GOT3 (cell line): ENCODE measurements at regions not wholly inside any gene's neighbourhood (a gene's known extent, or its start where the extent isn't known, plus 50 kb on each side); places are given as distances from the start of the nearest gene placed in this dataset.
"Not testable (repeated sequence)": the region's sequence is repeated elsewhere in the genome, so short reads cannot be mapped to it uniquely, and the experiment has no call there.

Experiments used
- DNase-seq: peaks from one replicate; lab custom pipeline; 2025; ENCODE audit warnings: mixed read lengths; lab: John Stamatoyannopoulos, UW

DNA sequence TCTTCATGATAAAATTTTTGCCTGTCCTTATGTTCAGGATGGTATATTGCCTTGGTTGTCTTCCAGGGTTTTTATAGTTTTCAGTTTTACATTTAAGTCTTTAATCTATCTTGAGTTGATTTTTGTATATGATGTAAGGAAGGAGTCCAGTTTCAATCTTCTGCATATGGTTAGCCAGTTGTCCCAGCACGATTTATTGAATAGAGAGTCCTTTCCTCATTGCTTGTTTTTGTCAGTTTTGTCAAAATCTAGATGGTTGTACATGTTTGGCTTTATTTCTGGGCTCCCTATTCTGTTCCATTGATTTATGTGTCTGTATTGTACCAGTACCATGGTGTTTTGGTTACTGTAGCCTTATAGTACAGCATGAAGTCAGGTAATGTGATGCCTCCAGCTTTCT, 91.6 kb upstream of the FAM98A start:
- not testable (repeated sequence) for DNase-seq

DNA sequence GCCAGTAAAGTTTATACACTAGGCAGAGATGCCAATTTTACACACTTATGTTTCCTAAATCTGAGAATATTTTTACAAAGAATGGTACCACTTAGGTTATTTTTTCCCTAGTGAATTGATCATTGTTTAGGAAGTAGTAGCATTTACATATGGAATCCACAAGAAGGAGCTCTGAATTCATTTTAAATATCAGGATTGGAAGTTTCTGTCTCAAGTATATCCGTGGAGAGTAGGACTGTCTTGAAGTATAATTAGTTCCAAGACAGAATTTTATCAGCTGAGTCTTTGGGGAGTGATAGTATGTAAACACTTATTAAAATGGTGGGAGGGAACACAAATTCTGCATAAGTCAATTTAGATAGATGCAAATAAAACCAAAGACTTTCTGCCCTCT, 82.3 kb upstream of the FAM98A start:
- no peak for DNase-seq

DNA sequence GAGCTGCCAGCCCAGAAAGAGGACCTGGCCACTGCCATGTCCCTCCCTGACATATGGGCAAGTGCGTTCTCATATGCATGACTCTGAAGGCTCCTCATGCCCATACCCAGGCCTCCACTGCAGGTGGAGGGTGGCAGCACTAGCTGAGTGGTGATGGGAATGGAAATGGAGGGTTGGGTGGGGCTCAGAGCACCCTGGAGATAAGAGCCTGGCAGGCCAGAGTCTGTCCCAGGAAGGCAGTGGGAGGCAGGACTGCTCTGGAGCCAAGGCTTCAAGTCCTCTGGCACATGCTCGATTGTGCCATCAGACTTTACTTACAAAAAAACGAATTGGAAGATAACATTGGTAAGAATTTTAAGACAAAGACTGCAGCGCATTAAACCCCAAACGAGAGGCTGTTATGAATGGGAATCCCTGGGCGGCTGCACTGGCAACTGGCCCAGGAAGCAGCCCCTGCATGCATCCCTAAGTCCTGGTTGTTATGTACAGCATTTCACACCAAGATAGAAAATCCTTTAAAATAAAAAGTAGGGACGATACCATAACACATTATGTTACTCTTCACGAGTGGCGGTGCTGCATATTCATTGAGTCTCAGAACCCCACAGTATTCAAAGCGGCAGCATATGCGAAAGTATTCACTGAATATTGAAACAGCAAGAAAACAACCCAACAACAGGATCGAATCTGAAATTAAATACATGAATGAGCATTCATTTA, 81.7 kb upstream of the FAM98A start:
- no peak for DNase-seq

GRCh38 chr2:33678436-33678835, 79.3 kb upstream of the FAM98A start:
- DNase-seq, result no peak

GRCh38 chr2:33673937-33674336, 74.8 kb upstream of the FAM98A start:
- no peak for DNase-seq

DNA sequence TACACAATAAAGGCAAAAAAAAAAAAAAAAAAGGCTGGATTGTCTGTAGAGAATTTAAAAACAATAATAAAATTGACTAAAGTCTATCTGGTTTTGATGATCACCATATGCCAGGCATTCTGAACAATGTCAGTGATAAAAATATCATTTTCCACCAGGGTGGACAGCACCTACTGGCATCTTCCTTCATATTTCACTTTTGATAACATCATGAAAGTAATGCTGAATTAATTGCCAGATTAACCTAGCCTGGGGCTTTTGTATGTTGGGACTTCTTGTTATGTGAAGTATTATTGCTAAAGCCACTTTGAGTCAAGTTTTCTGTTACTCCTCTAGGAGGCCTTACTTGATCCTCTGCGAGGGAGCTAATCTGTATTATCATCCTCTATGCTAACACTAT, 73.8 kb upstream of the FAM98A start:
- DNase-seq, result no peak

DNA sequence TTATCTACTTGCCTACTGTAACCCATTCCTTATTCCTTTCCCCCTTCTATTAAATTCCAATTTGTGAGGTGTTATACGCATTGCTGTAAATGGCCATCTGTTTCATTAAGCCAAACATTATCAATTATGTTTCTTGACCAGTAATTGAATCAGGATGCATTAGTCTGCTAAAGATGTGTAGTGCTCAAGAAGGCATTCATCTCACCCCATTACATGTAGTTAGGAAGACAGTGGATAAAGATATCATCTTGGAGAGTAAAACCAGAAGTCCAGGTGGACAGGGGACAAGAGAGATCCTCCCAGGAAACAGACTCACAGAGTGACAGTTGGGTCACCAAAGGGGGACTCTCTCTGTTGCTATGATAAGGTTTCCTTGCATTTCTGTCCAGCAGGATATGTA, 73.3 kb upstream of the FAM98A start:
- DNase-seq, result no peak

DNA sequence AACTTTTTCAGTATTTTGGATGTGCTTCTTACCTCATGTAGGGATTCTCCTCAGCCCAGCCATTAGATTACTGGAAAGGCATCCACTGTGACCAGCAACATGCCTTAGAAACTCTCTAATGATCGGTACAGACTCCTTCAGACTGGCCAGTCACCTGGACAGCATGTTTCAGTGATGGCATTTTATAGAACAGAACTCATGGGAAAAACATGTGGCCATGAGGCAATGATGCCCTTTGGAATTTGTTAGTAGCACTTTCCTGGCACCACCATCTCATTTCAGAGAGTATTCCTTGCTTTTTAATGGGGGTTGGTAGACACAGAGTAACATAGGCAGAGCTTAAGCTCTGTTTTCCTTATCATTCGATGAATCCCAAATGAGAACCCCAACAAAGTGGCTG, 72.1 kb upstream of the FAM98A start:
- no peak for DNase-seq

DNA sequence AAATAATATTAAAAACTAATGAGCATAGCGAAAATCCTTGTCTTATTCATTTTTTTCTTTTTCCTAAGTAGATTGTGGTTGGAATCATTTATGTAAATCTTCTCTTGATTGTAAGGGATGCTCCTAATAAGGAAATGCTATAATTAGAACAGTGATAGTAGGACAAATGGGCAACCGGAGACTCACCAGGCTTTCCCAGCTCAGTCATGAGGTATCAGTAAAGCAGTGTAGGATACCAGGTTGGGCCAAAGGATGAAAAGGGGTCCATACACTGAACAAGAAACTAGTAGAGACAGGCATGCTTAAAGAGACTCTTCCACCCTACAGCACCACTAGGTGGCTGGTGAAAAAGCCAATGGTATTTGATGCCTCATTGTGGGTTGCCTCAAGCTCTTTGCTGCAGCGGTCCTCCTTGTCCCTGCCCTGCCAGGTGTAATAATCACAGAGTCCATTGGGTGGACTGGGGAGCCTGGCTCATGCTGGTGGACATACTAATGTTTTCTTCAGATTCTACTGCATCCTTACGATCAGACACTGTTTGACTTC, 71.4 kb upstream of the FAM98A start:
- DNase-seq, result no peak

DNA sequence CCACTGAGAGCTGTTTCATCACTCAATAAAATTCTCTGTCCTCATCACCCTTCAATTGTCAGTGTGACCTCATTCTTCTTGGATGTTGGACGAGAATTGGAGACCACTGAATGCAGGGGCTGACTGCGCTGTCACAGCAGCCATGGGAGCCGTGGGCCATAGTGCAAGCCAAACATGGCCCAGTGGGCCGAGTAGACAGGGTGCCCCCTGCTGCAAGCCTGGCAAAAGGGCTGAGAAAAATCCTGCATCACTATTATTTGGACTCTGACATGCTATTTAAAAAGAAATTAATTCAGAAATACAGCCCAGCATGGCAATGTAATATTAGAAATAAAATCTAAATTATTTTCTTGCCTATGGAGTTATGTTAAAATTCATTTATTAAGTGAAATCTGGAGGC, 67.8 kb upstream of the FAM98A start:
- no peak for DNase-seq

DNA sequence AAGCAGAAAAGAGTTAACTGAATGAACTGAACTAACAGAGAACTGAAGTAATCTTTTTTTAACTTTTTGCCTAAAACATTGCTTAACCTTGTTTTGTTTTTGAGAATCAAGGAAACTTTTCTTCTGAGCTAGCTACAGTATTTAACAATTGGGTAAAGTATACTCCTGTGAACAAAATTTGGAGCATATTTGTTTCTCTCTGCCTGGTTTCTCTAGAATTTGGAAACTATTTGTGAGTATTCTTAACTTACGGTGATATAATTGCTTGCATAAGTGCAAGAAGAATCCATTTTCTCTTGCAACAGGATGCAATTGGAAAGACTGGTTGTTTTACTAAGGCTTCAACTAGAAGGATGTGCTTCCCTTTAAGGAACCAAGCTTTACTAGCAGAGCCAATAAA, 65.9 kb upstream of the FAM98A start:
- DNase-seq, result no peak

GRCh38 chr2:33660416-33661123, 61.5 kb upstream of the FAM98A start:
- no peak for DNase-seq

DNA sequence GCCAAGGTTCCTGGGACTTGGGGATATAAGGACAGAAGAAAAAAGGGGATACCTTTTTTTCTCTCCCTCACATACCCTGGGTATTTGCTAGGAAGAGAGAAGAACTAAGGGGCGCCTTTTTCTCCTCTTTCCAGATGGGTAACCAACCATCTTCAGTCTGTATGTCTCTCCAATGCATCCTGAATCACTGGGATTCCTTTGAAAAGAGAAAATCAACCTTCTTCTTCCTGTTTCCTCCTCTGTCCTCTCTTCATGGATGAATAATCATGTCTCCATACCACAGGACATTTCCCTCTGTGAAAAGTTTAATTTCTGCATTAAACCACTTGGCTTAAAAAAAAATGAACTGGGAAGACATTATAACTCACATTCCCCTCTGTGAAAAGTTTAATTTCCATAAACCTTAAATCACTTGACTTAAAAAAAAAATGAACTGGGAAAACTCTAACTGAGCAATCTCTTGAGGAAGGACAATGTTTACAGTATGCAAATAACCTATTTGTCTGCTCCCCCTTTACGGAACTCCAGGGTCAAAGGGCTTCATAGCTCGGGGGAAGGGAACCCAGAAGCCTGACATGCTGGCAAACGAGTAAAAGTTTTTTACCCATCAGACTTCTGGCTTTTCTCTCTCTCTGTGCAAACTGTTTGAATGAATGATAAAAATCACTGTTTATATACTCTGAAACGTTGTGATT, 56.7 kb upstream of the FAM98A start:
- DNase-seq, result no peak

GRCh38 chr2:33652830-33653229, 53.7 kb upstream of the FAM98A start:
- no peak for DNase-seq

DNA sequence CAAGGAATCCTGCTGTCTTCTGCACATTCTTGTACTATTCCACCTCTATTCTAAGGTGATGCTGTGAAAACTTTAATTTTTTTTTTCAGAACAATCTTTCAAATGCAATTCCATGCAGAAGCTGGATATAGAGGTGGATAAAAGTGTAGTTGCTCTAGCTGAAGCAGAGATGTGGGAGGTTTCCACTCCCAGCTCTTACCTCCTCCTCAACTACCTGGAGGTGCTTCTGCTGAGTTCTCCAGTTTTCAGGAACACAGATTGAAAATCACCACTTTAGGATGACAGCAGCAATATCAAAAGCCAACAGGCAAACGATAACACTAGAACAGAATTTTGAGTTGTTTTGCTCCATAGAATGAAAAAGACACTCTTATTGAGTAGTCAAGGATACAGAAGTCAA, 51.1 kb upstream of the FAM98A start:
- DNase-seq, result no peak
